ENCODE measurements at regions not wholly inside any gene's neighbourhood (a gene's known extent, or its start where the extent isn't known, plus 50 kb on each side); places are given as distances from the start of the nearest gene placed in this dataset.

DNA sequence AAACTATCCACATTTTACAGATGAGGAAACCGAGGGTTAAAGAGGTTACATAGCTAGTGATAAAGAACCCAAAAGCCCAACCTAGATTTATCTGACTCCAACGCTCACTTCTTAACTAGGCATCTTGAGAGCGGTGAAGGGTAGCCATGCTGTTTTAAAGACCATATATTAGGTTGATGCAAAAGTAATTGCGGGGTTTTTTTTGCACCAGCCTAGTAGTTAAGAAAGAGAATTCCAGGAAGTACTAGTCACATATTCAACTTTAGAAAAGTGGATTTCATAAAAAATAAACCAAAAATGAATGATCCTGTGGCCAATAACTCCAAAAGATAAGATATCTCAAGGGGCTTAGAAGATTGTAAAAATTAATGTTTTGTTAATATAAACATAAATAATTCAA, 162.1 kb downstream of the GLUL start:
- TF ChIP-seq, protein P1, sequence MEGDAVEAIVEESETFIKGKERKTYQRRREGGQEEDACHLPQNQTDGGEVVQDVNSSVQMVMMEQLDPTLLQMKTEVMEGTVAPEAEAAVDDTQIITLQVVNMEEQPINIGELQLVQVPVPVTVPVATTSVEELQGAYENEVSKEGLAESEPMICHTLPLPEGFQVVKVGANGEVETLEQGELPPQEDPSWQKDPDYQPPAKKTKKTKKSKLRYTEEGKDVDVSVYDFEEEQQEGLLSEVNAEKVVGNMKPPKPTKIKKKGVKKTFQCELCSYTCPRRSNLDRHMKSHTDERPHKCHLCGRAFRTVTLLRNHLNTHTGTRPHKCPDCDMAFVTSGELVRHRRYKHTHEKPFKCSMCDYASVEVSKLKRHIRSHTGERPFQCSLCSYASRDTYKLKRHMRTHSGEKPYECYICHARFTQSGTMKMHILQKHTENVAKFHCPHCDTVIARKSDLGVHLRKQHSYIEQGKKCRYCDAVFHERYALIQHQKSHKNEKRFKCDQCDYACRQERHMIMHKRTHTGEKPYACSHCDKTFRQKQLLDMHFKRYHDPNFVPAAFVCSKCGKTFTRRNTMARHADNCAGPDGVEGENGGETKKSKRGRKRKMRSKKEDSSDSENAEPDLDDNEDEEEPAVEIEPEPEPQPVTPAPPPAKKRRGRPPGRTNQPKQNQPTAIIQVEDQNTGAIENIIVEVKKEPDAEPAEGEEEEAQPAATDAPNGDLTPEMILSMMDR (IDR thresholded peaks at IDR 0.05) = no peak
- TF ChIP-seq POLR2A (IDR thresholded peaks at IDR 0.05) = no peak
